ENCODE measurements at regions not wholly inside any gene's neighbourhood (a gene's known extent, or its start where the extent isn't known, plus 50 kb on each side); places are given as distances from the start of the nearest gene placed in this dataset.

GRCh38 chr1:191206513-191207207, 729.0 kb upstream of the BRINP3 start:
- TF ChIP-seq CTCF (IDR thresholded peaks at IDR 0.05; ENCODE audit: low read depth, low read length) (no peak), POLR2A (IDR thresholded peaks at IDR 0.05; ENCODE audit: extremely low read depth, insufficient read length) (no peak)

Measured in NB4 (cell line).